ENCODE measurements at regions not wholly inside any gene's neighbourhood (a gene's known extent, or its start where the extent isn't known, plus 50 kb on each side); places are given as distances from the start of the nearest gene placed in this dataset.

DNA sequence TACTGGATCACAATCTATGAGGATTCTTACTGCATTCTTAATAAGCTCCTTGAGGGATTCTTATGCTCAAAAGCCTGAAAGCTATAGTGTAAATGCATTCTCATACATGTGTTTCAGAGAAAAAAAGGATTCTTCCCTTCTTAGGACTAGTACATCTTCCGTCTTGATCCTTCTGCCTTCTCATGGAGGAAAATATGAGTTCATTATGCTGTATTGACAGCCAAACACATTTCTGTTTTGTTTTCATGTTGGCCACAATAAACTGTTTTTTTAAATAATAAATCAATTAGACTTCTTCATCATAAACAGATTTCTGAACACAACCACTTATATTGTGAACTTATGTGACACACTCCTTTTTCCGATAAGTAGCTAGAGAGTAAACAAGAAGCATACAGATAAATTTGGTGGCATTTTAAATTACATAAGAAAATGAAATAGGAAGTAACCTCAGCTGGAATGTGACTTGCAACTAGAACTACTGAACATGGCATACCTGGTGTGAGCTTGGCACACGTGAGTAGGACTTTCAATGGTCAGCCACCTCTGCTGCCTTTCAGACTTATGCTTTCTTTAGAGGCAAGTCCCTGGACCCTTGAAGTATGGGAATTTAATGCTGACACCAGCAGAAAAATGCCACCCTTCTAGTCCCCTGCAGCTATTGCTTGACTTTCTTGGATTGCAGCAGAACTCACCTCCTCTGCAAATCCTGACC is 350.4 kb downstream of the BCKDHB start:
- TF ChIP-seq, protein P1, sequence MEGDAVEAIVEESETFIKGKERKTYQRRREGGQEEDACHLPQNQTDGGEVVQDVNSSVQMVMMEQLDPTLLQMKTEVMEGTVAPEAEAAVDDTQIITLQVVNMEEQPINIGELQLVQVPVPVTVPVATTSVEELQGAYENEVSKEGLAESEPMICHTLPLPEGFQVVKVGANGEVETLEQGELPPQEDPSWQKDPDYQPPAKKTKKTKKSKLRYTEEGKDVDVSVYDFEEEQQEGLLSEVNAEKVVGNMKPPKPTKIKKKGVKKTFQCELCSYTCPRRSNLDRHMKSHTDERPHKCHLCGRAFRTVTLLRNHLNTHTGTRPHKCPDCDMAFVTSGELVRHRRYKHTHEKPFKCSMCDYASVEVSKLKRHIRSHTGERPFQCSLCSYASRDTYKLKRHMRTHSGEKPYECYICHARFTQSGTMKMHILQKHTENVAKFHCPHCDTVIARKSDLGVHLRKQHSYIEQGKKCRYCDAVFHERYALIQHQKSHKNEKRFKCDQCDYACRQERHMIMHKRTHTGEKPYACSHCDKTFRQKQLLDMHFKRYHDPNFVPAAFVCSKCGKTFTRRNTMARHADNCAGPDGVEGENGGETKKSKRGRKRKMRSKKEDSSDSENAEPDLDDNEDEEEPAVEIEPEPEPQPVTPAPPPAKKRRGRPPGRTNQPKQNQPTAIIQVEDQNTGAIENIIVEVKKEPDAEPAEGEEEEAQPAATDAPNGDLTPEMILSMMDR (IDR thresholded peaks at IDR 0.05; ENCODE audit: low read depth, low read length), result no peak
- H3K27me3 ChIP-seq, result no peaks in the 10 kb centered on the region
- H3K4me1 ChIP-seq, result no peaks in the 10 kb centered on the region

DNA sequence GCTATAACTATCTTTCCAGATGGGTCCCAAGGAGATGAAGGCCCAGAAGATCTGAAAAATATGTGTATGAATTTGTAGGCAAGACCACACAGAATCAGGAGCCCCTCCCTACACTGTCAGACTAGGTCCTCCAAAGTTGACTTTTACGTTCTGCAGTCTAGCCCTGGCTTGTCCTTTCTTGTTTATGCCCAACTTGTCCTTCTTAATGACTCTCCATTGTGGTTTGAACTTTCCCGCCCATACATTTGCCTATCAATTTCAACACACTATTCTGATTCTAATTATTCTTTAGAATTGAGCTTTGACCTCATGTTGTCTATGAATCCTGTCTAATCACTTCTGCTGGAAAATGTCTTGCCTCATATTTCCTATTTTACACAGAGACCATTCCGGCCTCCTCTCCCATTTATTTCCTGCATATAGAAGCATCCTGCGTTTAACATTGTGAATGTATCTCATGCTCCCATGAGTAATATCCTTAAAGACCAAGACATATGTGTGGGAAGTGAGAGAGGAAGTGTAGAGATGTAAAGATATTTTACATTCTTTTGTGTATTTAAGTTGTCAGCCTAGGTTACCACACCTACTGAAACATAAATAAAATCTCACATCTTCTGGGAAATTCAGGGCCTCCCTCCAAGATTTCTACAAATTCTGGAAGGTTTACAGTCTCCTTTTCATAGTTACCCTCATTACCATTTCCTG is 348.3 kb downstream of the BCKDHB start:
- Histone ChIP-seq H3K27me3 (no peaks in the 10 kb centered on the region), H3K9me3 (no peaks in the 10 kb centered on the region), H3K36me3 (no peaks in the 10 kb centered on the region), H3K4me3 (ENCODE audit: low read depth, low read length) (no peak overlapping the region), H3K4me1 (no peaks in the 10 kb centered on the region)
- TF ChIP-seq, protein P1 (IDR thresholded peaks at IDR 0.05; ENCODE audit: low read depth, low read length), result no peak
- no peak for DNase-seq

More for the DNA sequence above, 350.4 kb downstream of the BCKDHB start:
- Histone ChIP-seq H3K4me3 (ENCODE audit: low read depth, low read length) (no peak overlapping the region), H3K9me3 (no peaks in the 10 kb centered on the region), H3K36me3 (no peaks in the 10 kb centered on the region)
- DNase-seq, result no peak

DNA sequence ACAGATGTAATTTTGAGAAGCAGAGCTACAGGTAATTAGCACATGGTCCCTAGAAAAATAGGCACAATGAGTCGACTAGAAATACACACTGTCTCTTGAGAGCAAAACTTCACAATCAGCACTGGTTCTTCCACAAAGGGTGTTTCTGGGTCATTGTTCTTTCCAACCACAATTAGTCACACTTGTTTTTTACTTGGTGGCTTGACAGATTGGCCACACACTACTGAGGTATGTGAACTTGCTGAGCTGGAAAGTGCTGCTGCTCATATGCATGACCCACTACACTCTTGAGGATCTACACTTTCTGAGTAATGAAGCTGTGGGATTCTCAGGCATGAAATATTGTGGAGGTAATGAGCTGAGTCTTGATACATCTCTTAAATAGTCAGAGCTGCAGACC is 347.7 kb downstream of the BCKDHB start:
- Histone ChIP-seq H3K4me3 (ENCODE audit: low read depth, low read length) (no peak overlapping the region), H3K4me1 (no peaks in the 10 kb centered on the region), H3K36me3 (no peaks in the 10 kb centered on the region), H3K9me3 (no peaks in the 10 kb centered on the region), H3K27me3 (no peaks in the 10 kb centered on the region)
- TF ChIP-seq, protein P1 (IDR thresholded peaks at IDR 0.05; ENCODE audit: low read depth, low read length), result no peak
- no peak for DNase-seq

DNA sequence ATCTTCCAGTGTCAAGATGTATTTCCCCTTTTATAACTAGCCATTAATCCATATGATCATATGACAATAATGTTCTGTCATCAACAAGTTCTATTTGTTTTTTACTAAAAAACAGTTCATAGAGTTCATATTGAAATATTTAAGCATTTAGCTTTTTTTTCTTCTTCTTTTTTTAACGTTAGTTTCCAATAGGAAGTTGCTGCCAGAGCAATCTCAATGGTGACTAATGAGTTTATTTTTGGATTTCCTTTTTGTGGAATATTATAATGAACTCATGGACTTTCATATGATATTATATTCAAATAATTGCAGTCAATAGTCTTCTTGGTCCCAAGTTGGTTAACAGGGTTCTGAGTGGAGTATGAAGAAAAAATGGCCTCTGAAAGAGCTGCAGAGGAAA is 343.3 kb downstream of the BCKDHB start:
- no peaks in the 10 kb centered on the region for H3K36me3 ChIP-seq
- TF ChIP-seq, protein P1 (IDR thresholded peaks at IDR 0.05; ENCODE audit: low read depth, low read length), result no peak
- H3K4me3 ChIP-seq (ENCODE audit: low read depth, low read length), result no peak overlapping the region
- DNase-seq, result no peak
- H3K4me1 ChIP-seq, result no peaks in the 10 kb centered on the region
- H3K9me3 ChIP-seq, result no peaks in the 10 kb centered on the region
- H3K27me3 ChIP-seq, result no peaks in the 10 kb centered on the region

DNA sequence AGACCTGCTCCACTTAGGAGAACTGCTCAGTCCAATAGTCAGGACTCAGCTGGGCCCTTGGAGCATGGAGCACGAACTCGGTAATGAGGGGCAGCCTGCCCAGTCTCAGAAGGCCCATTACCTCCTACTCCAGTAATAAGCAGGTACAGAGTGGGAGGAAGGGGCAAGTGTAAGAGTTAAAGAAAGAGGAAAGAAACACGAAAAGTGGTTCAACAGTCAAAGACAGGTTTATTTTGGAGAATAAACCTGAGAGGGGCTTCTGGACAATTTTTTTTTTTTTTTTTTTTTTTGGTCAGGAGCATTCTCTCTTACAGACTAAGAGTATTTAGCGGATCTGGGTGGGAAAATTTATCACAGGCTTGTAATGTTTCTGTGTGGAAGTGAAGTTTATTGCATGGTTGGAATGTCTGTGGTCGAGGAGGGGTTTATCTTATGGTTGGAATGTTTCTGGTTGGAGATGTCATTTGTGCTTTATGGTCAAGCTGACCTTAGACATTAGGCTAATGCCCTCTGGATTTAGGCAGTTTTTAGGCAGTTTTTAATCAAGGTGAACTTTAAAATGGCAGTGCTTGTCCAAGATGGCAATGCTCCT is 340.1 kb downstream of the BCKDHB start:
- H3K4me3 ChIP-seq (ENCODE audit: low read depth, low read length), result no peak overlapping the region
- no peaks in the 10 kb centered on the region for H3K9me3 ChIP-seq
- no peak for DNase-seq
- TF ChIP-seq, protein P1 (IDR thresholded peaks at IDR 0.05; ENCODE audit: low read depth, low read length), result no peak
- no peaks in the 10 kb centered on the region for H3K4me1 ChIP-seq
- no peaks in the 10 kb centered on the region for H3K36me3 ChIP-seq
- H3K27me3 ChIP-seq, result no peaks in the 10 kb centered on the region

DNA sequence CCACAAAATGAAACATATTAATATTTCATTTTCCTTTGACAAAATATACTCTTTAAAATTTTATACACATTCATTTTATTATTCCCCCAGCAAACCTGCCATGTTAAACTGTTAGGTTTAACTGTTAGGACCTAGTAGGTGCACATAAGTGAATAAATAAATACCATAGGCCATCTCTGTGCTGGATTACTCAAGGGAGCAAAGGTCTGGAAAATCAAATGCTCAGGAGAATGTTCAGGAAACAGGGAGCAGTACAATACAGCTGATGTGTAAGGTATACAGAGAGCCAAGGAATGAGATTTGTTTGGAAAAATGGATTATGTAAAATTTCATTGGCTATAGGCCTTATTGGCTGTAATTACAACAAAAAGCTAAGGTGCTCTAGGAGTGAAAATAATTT is 339.3 kb downstream of the BCKDHB start:
- DNase-seq, result no peak
- Histone ChIP-seq H3K36me3 (no peaks in the 10 kb centered on the region), H3K4me1 (no peaks in the 10 kb centered on the region), H3K9me3 (no peaks in the 10 kb centered on the region), H3K27me3 (no peaks in the 10 kb centered on the region), H3K4me3 (ENCODE audit: low read depth, low read length) (no peak overlapping the region)
- TF ChIP-seq, protein P1 (IDR thresholded peaks at IDR 0.05; ENCODE audit: low read depth, low read length), result no peak
